HEK293 (cell line): ENCODE measurements at regions not wholly inside any gene's neighbourhood (a gene's known extent, or its start where the extent isn't known, plus 50 kb on each side); places are given as distances from the start of the nearest gene placed in this dataset.
"Not testable (repeated sequence)": the region's sequence is repeated elsewhere in the genome, so short reads cannot be mapped to it uniquely, and the experiment has no call there.

Source experiments
- CTCF ChIA-PET: fragments of 350-600 bp; formaldehyde crosslinking; extraction: SDS; loops from one replicate; lab custom pipeline; 2021; ENCODE audit warnings: antibody characterized with exemption; lab: Yijun Ruan, JAX
- POLR2A ChIA-PET: fragments of 300-600 bp; formaldehyde crosslinking; extraction: SDS; loops from one replicate; lab custom pipeline; 2020; ENCODE audit warnings: antibody characterized with exemption, inconsistent platforms; lab: Yijun Ruan, JAX
- H3K27ac ChIP-seq: fragments of 200-500 bp; sonication (Bioruptor generic); 2 replicates; pipeline ENCODE4 v1.5.1; 2014; ENCODE audit warnings: low read depth, low read length, control low read depth, inconsistent platforms; ENCODE audit errors: extremely low read depth
- H3K36me3 ChIP-seq, 2 experiments: fragments of 200-500 bp in 1 of 2; sonication (Bioruptor generic) in 1 of 2; 1 replicate in 1 of 2; 2 replicates in 1 of 2; pipeline ENCODE4 v1.5.1; 2014 to 2017; ENCODE audit warnings: inconsistent platforms in 2 of 2, low read length in 2 of 2; ENCODE audit not compliant: control insufficient read depth in 2 of 2, insufficient read depth in 1 of 2
- H3K4me1 ChIP-seq: fragments of 200-500 bp; sonication (Bioruptor generic); 2 replicates; pipeline ENCODE4 v1.5.1; 2014; ENCODE audit warnings: mild to moderate bottlenecking, low read length, inconsistent platforms; ENCODE audit not compliant: control insufficient read depth, insufficient read depth
- H3K4me3 ChIP-seq: 2 replicates; pipeline ENCODE4 v1.5.1; 2011; ENCODE audit warnings: low read depth, mild to moderate bottlenecking, control low read depth, low read length, moderate library complexity
- H3K9me3 ChIP-seq: fragments of 200-500 bp; sonication (Bioruptor generic); 2 replicates; pipeline ENCODE4 v1.5.1; 2014; ENCODE audit warnings: low read depth, low read length, inconsistent platforms; ENCODE audit not compliant: control insufficient read depth, insufficient read depth
- GLI2 ChIP-seq: fragments of 450-650 bp; formaldehyde crosslinking; IDR thresholded peaks from 2 replicates; pipeline ENCODE4; 2017; ENCODE audit warnings: missing biosample characterization, missing genetic modification characterization, low read depth, borderline replicate concordance
- GLIS2 ChIP-seq: fragments of 450-650 bp; formaldehyde crosslinking; IDR thresholded peaks from 2 replicates; pipeline ENCODE4 v1.5.1; 2016; ENCODE audit warnings: missing biosample characterization, missing genetic modification characterization
- KLF17 ChIP-seq: fragments of 450-650 bp; formaldehyde crosslinking; IDR thresholded peaks from 2 replicates; pipeline ENCODE4 v1.5.1; 2016; ENCODE audit warnings: missing biosample characterization, missing genetic modification characterization
- PATZ1 ChIP-seq: fragments of 450-650 bp; formaldehyde crosslinking; IDR thresholded peaks from 2 replicates; pipeline ENCODE4 v1.5.1; 2016; ENCODE audit warnings: missing biosample characterization, missing genetic modification characterization
- SCRT2 ChIP-seq: fragments of 450-650 bp; formaldehyde crosslinking; IDR thresholded peaks from 2 replicates; pipeline ENCODE4 v1.5.1; 2016; ENCODE audit warnings: missing biosample characterization, missing genetic modification characterization
- ZEB2 ChIP-seq: fragments of 450-650 bp; formaldehyde crosslinking; IDR thresholded peaks from 2 replicates; pipeline ENCODE4 v1.5.1; 2016; ENCODE audit warnings: missing biosample characterization, missing genetic modification characterization
- ZFHX2 ChIP-seq: fragments of 450-650 bp; formaldehyde crosslinking; conservative IDR thresholded peaks from 2 replicates; pipeline ENCODE4 v1.5.1; 2016; ENCODE audit warnings: missing biosample characterization, missing genetic modification characterization
- ZNF175 ChIP-seq: fragments of 450-650 bp; formaldehyde crosslinking; IDR thresholded peaks from 2 replicates; pipeline ENCODE4 v1.5.1; 2016; ENCODE audit warnings: missing biosample characterization, missing genetic modification characterization
- ZNF214 ChIP-seq: fragments of 450-650 bp; formaldehyde crosslinking; IDR thresholded peaks from 2 replicates; pipeline ENCODE4 v1.5.1; 2017; ENCODE audit warnings: missing biosample characterization, mild to moderate bottlenecking, missing genetic modification characterization, borderline replicate concordance
- ZNF366 ChIP-seq: fragments of 450-650 bp; formaldehyde crosslinking; conservative IDR thresholded peaks from 2 replicates; pipeline ENCODE4 v1.5.1; 2016; ENCODE audit warnings: missing biosample characterization, missing genetic modification characterization
- ZNF394 ChIP-seq: fragments of 450-650 bp; formaldehyde crosslinking; IDR thresholded peaks from 2 replicates; pipeline ENCODE4 v1.5.1; 2016; ENCODE audit warnings: missing biosample characterization, missing genetic modification characterization, mild to moderate bottlenecking, moderate library complexity, borderline replicate concordance
- ZNF416 ChIP-seq: fragments of 450-650 bp; formaldehyde crosslinking; IDR thresholded peaks from 2 replicates; pipeline ENCODE4 v1.5.1; 2016; ENCODE audit warnings: missing biosample characterization, missing genetic modification characterization
- ZNF449 ChIP-seq: fragments of 450-650 bp; formaldehyde crosslinking; IDR thresholded peaks from 2 replicates; pipeline ENCODE4 v1.5.1; 2017; ENCODE audit warnings: missing biosample characterization, mild to moderate bottlenecking, missing genetic modification characterization, moderate library complexity
- ZNF48 ChIP-seq: fragments of 450-650 bp; formaldehyde crosslinking; IDR thresholded peaks from 2 replicates; pipeline ENCODE4 v1.5.1; 2016; ENCODE audit warnings: missing biosample characterization, missing genetic modification characterization
- ZNF561 ChIP-seq: fragments of 450-650 bp; IDR thresholded peaks from 2 replicates; pipeline ENCODE4 v1.5.1; 2018; ENCODE audit warnings: missing biosample characterization, missing genetic modification characterization, borderline replicate concordance
- ZNF639 ChIP-seq: fragments of 450-650 bp; formaldehyde crosslinking; IDR thresholded peaks from 2 replicates; pipeline ENCODE4 v1.5.1; 2016; ENCODE audit warnings: missing biosample characterization, missing genetic modification characterization
- ZNF660 ChIP-seq: fragments of 450-650 bp; IDR thresholded peaks from 2 replicates; pipeline ENCODE4 v1.5.1; 2018; ENCODE audit warnings: missing biosample characterization, mild to moderate bottlenecking, missing genetic modification characterization
- ZNF677 ChIP-seq: fragments of 450-650 bp; IDR thresholded peaks from 2 replicates; pipeline ENCODE4 v1.5.0; 2018; ENCODE audit warnings: missing biosample characterization, mild to moderate bottlenecking, missing genetic modification characterization, moderate library complexity
- ZNF704 ChIP-seq: fragments of 450-650 bp; formaldehyde crosslinking; IDR thresholded peaks from 2 replicates; pipeline ENCODE4 v1.5.1; 2016; ENCODE audit warnings: missing biosample characterization, missing genetic modification characterization
- ZSCAN5A ChIP-seq: fragments of 450-650 bp; formaldehyde crosslinking; IDR thresholded peaks from 2 replicates; pipeline ENCODE4 v1.5.1; 2016; ENCODE audit warnings: missing biosample characterization, missing genetic modification characterization

GRCh38 chr12:94002925-94003324 lies 145.5 kb upstream of the PLXNC1 start:
- H3K4me1 ChIP-seq, POLR2A ChIA-PET, CTCF ChIA-PET, H3K9me3 ChIP-seq, H3K36me3 ChIP-seq, H3K4me3 ChIP-seq, H3K27ac ChIP-seq: not testable (repeated sequence)

GRCh38 chr12:94007833-94008232 lies 140.5 kb upstream of the PLXNC1 start:
- H3K9me3 ChIP-seq, H3K36me3 ChIP-seq, H3K27ac ChIP-seq, H3K4me1 ChIP-seq, POLR2A ChIA-PET, H3K4me3 ChIP-seq: not testable (repeated sequence)
- CTCF ChIA-PET: interaction anchor here (0.9 to 1.4 kb wide), 2 partner anchors 68 to 93 kb away, joined by 4 read pairs; no protein-coding TSS in a partner anchor

GRCh38 chr12:94010307-94010706 lies 138.1 kb upstream of the PLXNC1 start:
- ChIA-PET CTCF (no interaction called here), POLR2A (no interaction called here)
- TF ChIP-seq ZNF214 (tag by site-specific recombination) (no peak), ZSCAN5A (tag by site-specific recombination) (no peak), ZNF449 (no peak)
- Histone ChIP-seq H3K36me3 (no peaks in the 10 kb centered on the region), H3K9me3 (no peaks in the 10 kb centered on the region), H3K4me1 (no peaks in the 10 kb centered on the region), H3K27ac (no peak overlapping the region), H3K4me3 (no peak overlapping the region)

- ChIA-PET POLR2A (no interaction called here), CTCF (interaction anchor here (0.9 kb wide), 1 partner anchor 90 kb away, joined by 5 read pairs; no protein-coding TSS in a partner anchor)
- Histone ChIP-seq H3K4me1 (no peaks in the 10 kb centered on the region), H3K27ac (no peak overlapping the region), H3K4me3 (no peak overlapping the region), H3K9me3 (no peaks in the 10 kb centered on the region), H3K36me3 (no peaks in the 10 kb centered on the region)
- TF ChIP-seq ZNF660 (tag by site-specific recombination): no peak
- no peak for TF ChIP-seq PATZ1 (tag by site-specific recombination)
- no peak for TF ChIP-seq ZNF48 (tag by site-specific recombination)
- no peak for TF ChIP-seq ZNF416 (tag by site-specific recombination)
- TF ChIP-seq ZFHX2 (tag by site-specific recombination): no peak
- TF ChIP-seq ZNF639 (tag by site-specific recombination): no peak
- TF ChIP-seq GLI2: no peak
- TF ChIP-seq ZNF677 (tag by site-specific recombination): no peak
- no peak for TF ChIP-seq ZNF394 (tag by site-specific recombination)
- TF ChIP-seq ZNF175: no peak
- TF ChIP-seq ZNF366 (tag by site-specific recombination): no peak
- no peak for TF ChIP-seq KLF17 (tag by site-specific recombination)
- no peak for TF ChIP-seq SCRT2
- TF ChIP-seq ZNF704 (tag by site-specific recombination): no peak
- no peak for TF ChIP-seq ZEB2
- no peak for TF ChIP-seq ZNF561 (tag by site-specific recombination)
- no peak for TF ChIP-seq GLIS2 (tag by site-specific recombination)
Observed at GRCh38 chr12:94012071-94012470, 136.3 kb upstream of the PLXNC1 start.
